Right renal cortex interstitium (tissue), 3 donors: ENCODE measurements at regions not wholly inside any gene's neighbourhood (a gene's known extent, or its start where the extent isn't known, plus 50 kb on each side); places are given as distances from the start of the nearest gene placed in this dataset.
"Not testable (repeated sequence)": the region's sequence is repeated elsewhere in the genome, so short reads cannot be mapped to it uniquely, and the experiment has no call there.

Experiments
- DNase-seq, 3 donors: peaks; one replicate each; pipeline ENCODE4 v3.0.0-alpha.2; 2013; ENCODE audit warnings: low read depth in 3 of 3, low spot score in 2 of 3

- no peak for DNase-seq
Measured at GRCh38 chr1:72481420-72481970, 199.2 kb upstream of the NEGR1 start.

DNA sequence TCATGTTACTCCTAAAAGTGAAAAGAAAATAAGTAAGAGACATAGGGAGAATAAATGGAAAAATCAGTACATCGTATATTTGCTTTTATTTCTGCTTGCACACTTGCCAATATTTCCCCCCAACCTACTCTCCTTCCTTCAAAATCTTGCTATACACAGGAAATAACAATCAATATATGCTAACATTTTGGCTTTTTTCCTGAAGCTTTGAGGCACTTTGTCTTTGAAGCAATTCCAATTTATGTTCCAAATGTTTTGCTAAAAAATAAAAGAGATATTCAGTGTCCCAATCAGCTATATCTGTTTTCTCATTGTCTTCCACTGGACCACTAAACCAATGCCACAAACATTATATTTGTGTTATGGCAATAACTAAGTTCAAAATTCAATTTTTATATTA, 184.0 kb upstream of the NEGR1 start:
- DNase-seq = no peak

DNA sequence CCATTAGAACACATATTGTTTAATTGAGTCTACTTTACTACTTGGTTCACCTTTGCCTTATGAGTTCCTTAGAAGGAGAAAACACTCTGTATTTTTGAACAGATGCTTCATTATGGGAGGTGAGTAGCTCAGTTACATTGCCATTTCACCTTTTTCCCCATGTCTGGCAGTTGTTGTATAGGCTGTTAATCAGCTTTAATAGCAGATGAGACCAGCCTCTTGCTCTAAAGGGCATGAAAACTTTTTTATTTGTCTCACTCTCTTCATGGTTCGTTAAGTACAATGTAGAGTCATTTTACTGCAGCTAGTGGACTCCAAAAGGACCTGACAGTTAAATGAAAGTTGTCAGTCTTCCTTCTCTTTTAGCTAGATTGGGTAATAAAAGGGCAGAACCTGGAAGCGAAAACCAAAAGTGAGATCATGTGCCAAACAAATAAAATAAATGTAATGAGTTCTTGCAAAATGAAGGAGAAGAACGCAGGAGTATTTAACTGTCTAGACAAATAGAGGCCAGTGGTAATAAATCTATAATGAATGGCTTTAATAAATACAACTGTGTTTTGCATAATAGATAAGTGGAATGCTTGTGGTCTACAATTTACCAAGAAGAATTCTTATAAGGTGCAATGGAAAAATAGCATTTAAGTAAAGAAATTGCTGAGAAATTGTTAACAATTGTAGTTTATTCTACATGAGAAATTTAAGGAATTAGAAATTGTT, 180.0 kb upstream of the NEGR1 start:
- DNase-seq = peak in 2 of 3 donors; percentile 16 to 29

DNA sequence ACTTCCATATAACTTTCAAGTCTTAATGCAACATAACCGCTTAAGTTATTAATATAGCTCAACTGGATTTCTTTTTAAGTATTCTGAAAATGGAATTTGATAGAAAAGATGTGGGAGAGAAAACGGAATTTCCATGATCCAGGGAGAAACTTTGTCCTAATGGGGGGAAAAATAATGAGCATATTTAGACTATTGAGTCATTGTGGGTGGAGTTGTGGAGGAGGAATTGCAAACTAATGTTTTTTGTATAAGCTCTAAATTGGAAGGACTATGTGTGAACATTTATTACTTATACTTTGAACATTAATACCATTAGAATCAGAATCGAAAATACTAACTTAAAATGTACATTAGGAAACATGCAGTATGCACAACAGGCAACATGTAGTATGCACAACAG, 159.9 kb upstream of the NEGR1 start:
- no peak for DNase-seq

DNA sequence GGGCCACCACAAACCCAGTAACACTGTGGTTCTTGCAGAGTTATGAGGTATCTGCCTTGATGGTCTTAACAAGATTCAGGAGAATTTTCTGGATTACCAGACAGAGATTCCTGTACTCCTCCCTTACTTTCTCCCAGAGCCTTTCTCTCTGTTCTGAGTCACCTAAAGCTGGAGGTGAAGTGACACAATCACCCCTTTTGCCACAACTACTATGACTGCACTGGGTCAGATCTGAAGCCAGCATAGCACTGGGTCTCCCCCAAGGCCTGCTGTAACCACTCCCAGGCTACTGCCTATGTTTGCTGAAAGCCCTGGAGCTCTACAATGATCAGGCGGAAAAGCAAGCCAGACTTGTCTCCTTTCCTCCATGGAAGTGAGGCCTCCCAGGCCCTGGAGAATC, 156.7 kb upstream of the NEGR1 start:
- no peak for DNase-seq

DNA sequence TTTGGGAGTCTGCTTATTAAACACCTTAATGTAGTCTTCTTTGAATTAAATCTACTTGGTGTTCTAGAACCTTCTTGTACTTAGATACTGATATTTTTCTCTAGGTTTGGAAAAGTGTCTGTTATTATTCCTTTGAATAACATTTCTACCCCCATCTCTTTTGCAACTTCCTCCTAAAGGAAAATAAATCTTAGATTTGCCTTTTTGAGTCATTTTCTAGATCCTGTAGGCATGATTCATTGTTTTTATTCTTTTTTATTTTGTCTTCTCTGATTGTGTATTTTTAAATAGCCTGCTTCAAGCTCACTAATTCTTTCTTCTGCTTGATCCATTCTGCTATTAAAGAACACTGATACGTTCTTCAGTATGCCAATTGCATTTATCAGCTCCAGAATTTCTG, 155.9 kb upstream of the NEGR1 start:
- DNase-seq = no peak

GRCh38 chr1:72435025-72435424, 152.7 kb upstream of the NEGR1 start:
- DNase-seq = no peak

GRCh38 chr1:72434070-72434469, 151.7 kb upstream of the NEGR1 start:
- no peak for DNase-seq

DNA sequence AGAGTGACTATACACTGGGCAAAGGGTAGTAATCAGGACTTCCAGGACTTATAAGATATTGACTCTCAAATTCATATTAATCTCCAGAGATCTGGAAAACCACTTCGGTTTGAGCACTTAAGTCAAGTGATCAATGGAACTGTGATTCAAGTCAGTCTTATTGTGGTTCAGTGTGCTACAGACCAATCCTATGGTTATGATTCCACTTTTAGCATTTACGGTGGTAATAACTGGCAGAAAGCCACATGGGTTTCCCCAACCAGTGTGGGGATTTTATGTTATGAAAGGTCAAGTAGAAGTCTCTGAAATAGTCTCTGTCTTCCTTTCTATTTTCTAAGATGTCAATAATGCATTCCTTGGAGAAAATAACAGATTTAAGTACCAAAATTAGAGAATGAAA, 151.3 kb upstream of the NEGR1 start:
- DNase-seq = no peak

GRCh38 chr1:72432645-72433267, 150.4 kb upstream of the NEGR1 start:
- DNase-seq = no peak

- no peak for DNase-seq
Measured at GRCh38 chr1:72431810-72432209, 149.5 kb upstream of the NEGR1 start.

GRCh38 chr1:72428276-72428675, 145.9 kb upstream of the NEGR1 start:
- DNase-seq = not testable (repeated sequence)

DNA sequence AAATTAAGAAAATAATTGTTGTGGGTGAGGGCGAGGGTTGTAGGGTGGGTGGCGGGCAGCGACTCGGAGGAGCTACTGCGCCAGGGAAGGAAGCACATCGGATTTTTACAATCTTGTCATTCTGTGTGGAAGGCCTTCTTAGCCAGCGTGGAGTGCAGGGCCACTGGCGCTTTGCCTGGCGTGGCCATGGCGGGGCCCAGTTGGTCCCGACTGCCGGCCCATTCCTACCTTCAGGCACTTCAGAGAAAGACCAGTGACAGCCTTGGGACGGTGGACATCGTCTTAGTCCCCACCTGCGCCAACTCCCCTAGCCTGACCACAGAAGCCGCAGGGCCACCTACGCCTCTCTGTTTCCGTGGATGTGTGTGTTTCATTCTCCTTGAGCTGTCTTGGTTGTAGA, 136.9 kb upstream of the NEGR1 start:
- no peak for DNase-seq

- DNase-seq = no peak
Measured at GRCh38 chr1:72412286-72412685, 129.9 kb upstream of the NEGR1 start.

DNA sequence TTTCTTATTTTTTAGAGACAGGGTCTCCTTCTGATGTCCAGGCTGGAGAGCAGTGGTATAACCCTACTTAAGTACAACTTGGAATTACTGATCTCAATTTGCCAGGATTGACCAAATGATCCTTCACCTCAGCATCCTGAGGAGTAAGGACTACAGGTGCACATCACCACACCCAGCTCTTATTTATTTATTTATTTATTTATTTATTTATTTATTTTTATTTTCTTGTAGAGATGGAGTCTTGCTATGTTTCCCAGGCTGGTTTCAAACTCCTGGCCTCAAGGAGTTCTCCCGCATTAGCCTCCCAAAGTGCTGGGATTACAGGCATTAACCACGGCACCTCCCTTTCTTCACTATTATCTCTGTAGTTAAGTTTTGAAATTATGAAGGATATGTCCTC, 117.5 kb upstream of the NEGR1 start:
- no peak for DNase-seq

DNA sequence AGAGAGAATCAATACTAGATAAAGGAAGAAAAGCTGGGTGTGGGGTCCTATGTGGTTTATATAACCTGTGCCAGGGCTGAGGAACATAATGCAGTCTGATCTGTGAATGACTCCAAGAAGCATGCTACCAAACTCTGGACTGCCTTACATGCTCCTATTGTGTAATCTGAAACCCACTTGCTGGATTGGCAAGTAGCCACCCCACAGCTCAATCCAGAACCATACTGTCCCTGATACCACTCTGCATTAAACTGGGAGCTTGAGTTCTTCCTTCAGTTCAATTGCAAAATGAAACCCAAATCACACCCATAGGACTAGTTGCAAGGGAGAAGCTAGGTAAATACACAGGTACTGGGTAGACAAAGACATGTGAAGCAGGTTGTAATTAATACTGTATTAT, 115.4 kb upstream of the NEGR1 start:
- DNase-seq = no peak

DNA sequence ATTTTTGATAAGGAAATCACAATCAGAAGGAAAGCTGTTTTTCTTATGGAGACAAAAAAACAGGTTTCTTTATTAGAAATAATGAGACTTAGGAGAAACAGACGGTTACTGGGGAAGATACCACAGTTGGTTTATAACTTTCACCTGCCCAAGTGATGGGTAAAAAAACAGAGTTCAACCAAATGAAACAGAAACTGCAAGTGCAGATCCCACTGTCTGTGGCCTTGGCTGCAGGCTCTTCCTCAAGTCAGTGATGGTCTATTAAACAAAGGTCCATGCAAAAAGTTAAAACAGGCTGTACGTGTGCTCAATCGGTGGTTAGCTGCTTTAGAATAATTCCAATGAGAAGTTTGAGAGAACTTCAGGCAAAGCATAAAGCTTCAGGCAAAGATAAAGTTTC, 112.1 kb upstream of the NEGR1 start:
- DNase-seq = no peak

- no peak for DNase-seq
Measured at GRCh38 chr1:72379072-72379471, 96.7 kb upstream of the NEGR1 start.

DNA sequence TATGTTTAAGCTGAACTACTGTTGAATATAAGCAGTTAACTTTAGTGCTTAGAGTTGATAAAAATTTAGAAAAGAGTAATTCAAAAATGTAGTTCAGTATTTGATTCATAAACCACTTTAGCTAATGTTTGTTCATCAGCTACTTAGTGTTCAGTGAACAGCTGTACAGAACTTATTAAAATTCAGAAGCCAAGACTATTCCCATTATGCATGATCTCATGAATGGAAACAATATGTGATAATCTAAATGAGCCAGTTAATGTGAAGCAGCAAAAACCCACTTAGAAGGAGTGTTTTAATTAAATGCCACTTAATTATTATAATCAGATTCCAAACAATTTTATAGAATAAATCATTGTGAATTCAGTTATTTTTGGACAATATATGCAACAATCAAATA, 92.9 kb upstream of the NEGR1 start:
- DNase-seq = no peak

DNA sequence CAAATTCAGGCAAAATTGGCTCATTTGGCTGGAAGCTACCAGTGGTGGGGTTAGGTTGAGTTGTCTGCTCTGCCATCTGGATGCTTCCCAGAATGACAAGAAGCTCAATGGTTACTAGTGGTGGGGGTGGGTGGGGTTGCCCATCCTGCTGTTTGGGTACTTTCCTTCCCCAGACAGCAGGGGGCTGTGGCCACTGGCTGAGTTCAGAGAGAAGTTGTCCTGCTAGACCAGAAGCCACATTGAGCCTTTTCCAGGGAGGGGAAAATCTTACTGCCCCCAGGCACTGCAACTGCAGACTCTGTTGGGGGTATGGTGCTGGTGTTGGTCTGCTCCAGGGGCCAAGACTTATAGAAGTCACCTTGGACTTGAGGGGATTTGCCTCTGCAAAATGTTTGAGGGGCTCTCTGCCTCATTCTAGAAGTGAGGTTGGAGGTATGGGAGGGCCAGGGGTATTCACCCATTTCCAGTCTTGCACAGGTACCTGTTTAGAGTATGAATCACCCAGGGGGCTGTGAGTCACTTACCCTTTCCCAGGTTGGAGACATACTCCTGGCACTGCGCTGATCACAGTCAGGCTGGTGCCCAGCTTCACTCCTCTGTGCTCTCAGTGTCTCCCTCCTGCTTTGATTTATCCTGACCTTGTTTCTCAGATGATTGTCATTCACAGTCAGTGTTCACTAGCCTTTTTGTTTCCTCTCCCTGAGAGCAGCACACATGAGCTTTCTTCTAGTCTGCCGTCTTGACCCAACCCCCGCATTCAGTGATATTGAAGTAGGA, 89.1 kb upstream of the NEGR1 start:
- no peak for DNase-seq

- not testable (repeated sequence) for DNase-seq
Measured at GRCh38 chr1:72370836-72371235, 88.5 kb upstream of the NEGR1 start.
